ENCODE measurements at regions not wholly inside any gene's neighbourhood (a gene's known extent, or its start where the extent isn't known, plus 50 kb on each side); places are given as distances from the start of the nearest gene placed in this dataset.
A peak's percentile ranks its signal among the peaks of the same experiment; 100 is the strongest.
"Not testable (repeated sequence)": the region's sequence is repeated elsewhere in the genome, so short reads cannot be mapped to it uniquely, and the experiment has no call there.

DNA sequence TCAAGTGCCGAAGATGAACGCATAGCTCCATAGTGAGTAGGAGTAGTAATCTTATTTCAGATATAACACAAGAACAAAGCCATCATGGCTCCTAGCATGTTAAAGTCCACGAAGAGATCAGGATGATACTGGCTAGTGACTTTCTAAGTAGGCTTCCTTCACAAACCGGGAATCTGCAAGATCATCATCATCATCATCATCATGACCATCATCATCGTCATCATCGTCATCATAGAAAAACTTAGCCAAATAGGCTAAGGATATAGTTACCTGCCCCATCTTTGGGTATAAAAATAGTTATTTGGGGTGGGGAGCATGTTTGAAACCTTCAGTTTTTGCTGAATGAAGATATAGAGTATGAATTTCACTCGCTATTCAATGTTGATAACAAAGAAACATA is 57.9 kb downstream of the PYDC2 start:
- no peak overlapping the region for H3K27ac ChIP-seq
- no peak for DNase-seq (ENCODE audit: low read depth, low spot score)

DNA sequence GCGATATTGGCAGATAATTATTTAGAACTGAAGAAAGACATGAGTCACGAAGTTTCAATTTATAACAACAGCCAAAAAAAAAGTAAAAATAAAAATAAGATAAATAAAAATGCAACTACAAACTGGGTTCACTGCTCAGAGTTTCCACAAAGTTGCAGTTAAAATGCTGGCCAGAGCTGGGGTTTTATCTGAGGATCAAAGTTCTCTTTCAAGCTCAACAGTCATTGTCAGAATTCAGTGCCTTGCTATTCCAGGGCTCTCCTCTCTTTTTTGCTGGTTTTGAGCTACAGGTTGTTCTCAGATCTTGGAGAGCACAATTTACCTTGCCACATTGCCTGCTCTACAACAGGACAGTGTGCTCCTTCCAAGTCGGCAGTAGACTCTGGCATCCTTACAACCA is 60.1 kb downstream of the PYDC2 start:
- H3K27ac ChIP-seq: no peak overlapping the region
- no peak for DNase-seq (ENCODE audit: low read depth, low spot score)

DNA sequence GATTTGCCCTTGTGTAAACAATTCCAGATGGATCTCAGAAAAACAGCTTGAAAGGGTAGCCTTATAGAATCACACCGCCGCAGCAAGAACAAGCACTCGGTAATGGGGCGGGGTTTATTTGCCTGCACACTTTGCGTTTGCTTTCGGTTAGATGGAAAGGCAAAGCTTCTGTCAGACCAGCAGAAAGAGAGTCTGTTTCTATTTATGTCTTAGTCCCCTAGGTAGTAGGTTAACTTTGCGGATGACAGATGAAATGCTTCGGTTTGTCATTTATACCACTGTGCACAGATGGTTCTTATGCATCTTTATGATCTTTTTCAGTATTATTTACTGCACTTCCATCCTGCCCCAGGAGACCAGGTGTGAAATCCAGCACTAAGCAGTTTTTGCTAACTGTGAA is 62.2 kb downstream of the PYDC2 start:
- no peak for DNase-seq (ENCODE audit: low read depth, low spot score)
- no peak overlapping the region for H3K27ac ChIP-seq

- H3K27ac ChIP-seq: no peak overlapping the region
- DNase-seq (ENCODE audit: low read depth, low spot score): no peak
Observed at GRCh38 chr3:191528589-191528988, 67.6 kb downstream of the PYDC2 start.

- DNase-seq (ENCODE audit: low read depth, low spot score): no peak
- no peak overlapping the region for H3K27ac ChIP-seq
Observed at GRCh38 chr3:191529992-191530391, 69.0 kb downstream of the PYDC2 start.

DNA sequence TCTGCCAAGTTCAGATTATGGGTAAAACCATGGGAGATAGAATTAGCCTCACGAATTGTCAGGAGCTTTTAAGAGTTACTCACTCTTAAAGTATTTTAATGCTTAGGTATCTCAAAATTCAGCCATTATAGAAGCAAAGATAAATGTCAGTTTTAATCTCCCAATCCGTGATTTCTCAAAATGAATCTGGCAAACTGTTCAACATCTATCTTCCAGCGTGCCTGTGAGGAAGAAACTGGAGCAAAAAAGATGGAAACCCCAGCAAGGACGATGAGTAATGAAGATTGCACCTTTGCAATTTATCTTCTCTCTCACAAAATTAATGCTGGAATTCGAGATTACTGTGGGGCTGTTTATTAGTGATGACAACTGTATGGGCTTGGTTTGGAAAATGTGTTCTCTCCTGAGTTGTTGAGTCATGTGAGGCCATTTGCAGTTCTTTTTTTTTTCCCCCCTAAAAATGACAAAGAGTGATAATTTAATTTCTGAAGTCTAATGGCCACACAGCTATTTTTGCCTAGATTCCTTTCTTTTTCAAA is 70.5 kb downstream of the PYDC2 start:
- DNase-seq (ENCODE audit: low read depth, low spot score): no peak

GRCh38 chr3:191543018-191543417 is 82.1 kb downstream of the PYDC2 start:
- DNase-seq (ENCODE audit: low read depth, low spot score): no peak

More for the DNA sequence above, 70.5 kb downstream of the PYDC2 start:
- no peak overlapping the region for H3K27ac ChIP-seq

GRCh38 chr3:191543897-191544296 is 82.9 kb downstream of the PYDC2 start:
- DNase-seq (ENCODE audit: low read depth, low spot score): no peak

More at GRCh38 chr3:191543018-191543417, 82.1 kb downstream of the PYDC2 start:
- no peak overlapping the region for H3K27ac ChIP-seq

DNA sequence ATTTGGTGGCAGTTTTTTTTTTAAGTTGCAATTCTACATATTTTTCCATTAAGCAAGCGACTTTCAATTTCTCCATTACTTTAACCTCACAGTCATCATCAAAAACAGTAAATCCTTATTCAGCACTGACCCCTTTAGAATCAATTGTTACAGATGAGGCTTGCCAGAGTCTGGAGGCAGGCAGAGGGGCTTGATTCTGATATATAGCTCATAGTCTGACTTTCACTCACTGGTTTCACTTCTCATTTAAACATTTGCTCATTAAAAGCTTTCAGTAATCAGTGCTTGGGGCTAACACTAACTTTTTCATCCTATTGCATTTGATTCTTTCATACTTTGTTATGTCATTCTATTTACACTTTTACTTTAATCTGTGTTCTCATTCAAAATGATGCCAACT is 88.4 kb downstream of the PYDC2 start:
- DNase-seq (ENCODE audit: low read depth, low spot score): no peak

More at GRCh38 chr3:191543897-191544296, 82.9 kb downstream of the PYDC2 start:
- H3K27ac ChIP-seq: no peak overlapping the region

DNA sequence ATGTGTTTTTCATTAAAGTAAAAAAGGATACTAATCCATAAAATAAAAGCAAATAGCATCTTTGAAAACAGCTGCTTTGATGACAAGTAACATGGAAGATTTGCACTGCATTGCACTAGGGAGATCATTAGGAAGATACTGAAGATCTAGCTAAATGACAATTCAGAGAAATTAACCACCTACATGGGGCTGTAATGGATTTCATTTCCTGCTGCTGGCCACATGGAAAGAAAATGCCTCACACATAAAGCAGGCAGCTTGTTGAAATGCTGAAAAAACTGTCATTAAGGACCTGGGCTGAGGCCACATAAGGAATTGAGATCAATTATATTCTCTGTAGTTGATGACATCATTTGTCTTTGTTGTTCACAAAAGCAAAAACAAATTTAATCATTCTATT is 94.1 kb downstream of the PYDC2 start:
- H3K27ac ChIP-seq: no peak overlapping the region
- DNase-seq (ENCODE audit: low read depth, low spot score): no peak

More for the DNA sequence above, 88.4 kb downstream of the PYDC2 start:
- H3K27ac ChIP-seq: no peak overlapping the region

- no peak for DNase-seq (ENCODE audit: low read depth, low spot score)
- no peak overlapping the region for H3K27ac ChIP-seq
Observed at GRCh38 chr3:191557322-191557721, 96.4 kb downstream of the PYDC2 start.

GRCh38 chr3:191563722-191564121 is 102.8 kb downstream of the PYDC2 start:
- DNase-seq (ENCODE audit: low read depth, low spot score): no peak

GRCh38 chr3:191566469-191566868 is 105.5 kb downstream of the PYDC2 start:
- DNase-seq (ENCODE audit: low read depth, low spot score): peak; percentile 31
- peak overlapping the region; percentile 47 for H3K27ac ChIP-seq

More at GRCh38 chr3:191563722-191564121, 102.8 kb downstream of the PYDC2 start:
- no peak overlapping the region for H3K27ac ChIP-seq

DNA sequence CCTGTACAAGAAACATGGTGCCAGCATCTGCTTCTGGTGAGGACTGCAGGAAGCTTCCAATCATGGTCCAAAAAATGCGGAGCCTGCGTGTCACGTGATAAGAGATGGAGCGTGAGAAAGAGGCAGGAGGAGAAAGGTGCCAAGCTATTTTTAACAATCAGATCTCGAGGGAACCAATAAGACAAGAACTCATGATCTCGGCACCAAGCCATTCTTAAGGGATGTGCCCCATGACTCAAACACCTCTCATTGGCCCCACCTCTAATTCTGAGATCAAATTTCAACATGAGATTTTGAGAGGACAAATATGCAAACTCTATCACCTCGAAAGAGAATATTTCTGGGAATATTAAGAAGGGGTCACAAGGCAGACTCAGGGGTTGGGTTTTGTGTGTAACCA is 107.2 kb downstream of the PYDC2 start:
- no peak overlapping the region for H3K27ac ChIP-seq
- no peak for DNase-seq (ENCODE audit: low read depth, low spot score)

- H3K27ac ChIP-seq: no peak overlapping the region
- DNase-seq (ENCODE audit: low read depth, low spot score): no peak
Observed at GRCh38 chr3:191592105-191592504, 131.1 kb downstream of the PYDC2 start.

DNA sequence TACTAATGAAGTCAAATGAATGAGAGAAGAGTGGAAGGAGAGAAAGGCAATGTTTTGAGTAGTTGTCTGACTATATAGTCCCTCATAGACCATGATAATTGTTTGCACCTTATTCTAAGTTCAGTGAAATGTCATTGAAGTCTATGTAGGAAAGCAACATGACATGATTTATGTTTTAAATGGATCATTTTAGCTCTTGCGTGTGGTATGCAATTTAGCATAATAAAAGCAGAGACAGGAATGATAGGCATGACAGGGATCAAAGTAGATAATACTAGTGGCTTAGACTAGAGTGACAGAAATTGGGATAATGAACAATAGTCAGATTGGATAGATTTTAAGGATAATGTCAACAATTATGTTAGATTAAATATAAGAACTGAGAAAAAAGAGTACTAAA is 132.5 kb downstream of the PYDC2 start:
- DNase-seq (ENCODE audit: low read depth, low spot score): no peak
- no peak overlapping the region for H3K27ac ChIP-seq

GRCh38 chr3:191615511-191615910 is 154.5 kb downstream of the PYDC2 start:
- not testable (repeated sequence) for DNase-seq (ENCODE audit: low read depth, low spot score); H3K27ac ChIP-seq

- no peak for DNase-seq (ENCODE audit: low read depth, low spot score)
- H3K27ac ChIP-seq: no peak overlapping the region
Observed at GRCh38 chr3:191624299-191624698, 163.3 kb downstream of the PYDC2 start.

DNA sequence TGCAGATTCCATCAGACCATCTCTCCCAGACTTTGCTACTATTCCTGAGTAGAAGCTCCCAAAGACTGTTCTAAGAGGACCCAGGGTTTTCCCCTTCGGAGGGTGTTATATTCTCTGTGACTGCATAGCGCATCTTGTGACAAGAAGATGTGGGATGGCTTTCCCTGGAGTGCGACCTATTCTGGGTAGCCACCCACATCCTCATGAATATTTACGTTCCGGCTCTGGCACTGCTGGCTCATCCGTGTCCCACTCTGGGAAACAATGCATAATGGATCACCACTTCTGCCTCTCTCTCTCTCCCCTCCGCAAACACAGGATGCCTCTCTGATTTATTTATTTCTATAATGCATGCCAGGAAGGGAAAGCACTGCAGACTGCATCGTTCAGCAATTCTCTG is 166.1 kb downstream of the PYDC2 start:
- H3K27ac ChIP-seq: no peak overlapping the region
- DNase-seq (ENCODE audit: low read depth, low spot score): no peak

- H3K27ac ChIP-seq: no peak overlapping the region
- DNase-seq (ENCODE audit: low read depth, low spot score): no peak
Observed at GRCh38 chr3:191628571-191628970, 167.6 kb downstream of the PYDC2 start.

- no peak overlapping the region for H3K27ac ChIP-seq
- DNase-seq (ENCODE audit: low read depth, low spot score): no peak
Observed at GRCh38 chr3:191631496-191631895, 170.5 kb downstream of the PYDC2 start.

GRCh38 chr3:191634902-191635301 is 173.9 kb downstream of the PYDC2 start:
- DNase-seq (ENCODE audit: low read depth, low spot score): no peak
- no peak overlapping the region for H3K27ac ChIP-seq

- no peak overlapping the region for H3K27ac ChIP-seq
- DNase-seq (ENCODE audit: low read depth, low spot score): no peak
Observed at GRCh38 chr3:191637611-191638010, 176.6 kb downstream of the PYDC2 start.

All from epithelial cell of prostate (primary cell).